Tibial artery (tissue), 4 donors: ENCODE measurements at regions not wholly inside any gene's neighbourhood (a gene's known extent, or its start where the extent isn't known, plus 50 kb on each side); places are given as distances from the start of the nearest gene placed in this dataset.

Experiments used
- DNase-seq, 2 donors: peaks; one replicate each; pipeline ENCODE4 v3.0.0-alpha.2; 2019
- H3K27ac ChIP-seq, 2 donors: fragments of 200-600 bp; sonication (generic) in 1 of 2; 1 replicate in 1 of 2; 2 replicates in 1 of 2; pipeline ENCODE4 v1.5.1; 2018 to 2019; ENCODE audit warnings: mild to moderate bottlenecking in 1 of 2
- H3K27me3 ChIP-seq, 2 donors: fragments of 200-600 bp; sonication (generic) in 1 of 2; one replicate each; pipeline versions ENCODE4 v1.5.1 to v1.6.0; 2016 to 2019
- H3K36me3 ChIP-seq, 3 donors: fragments of 200-600 bp; sonication (generic) in 2 of 3; one replicate each; pipeline ENCODE4 v1.5.1; 2016 to 2019; ENCODE audit warnings: mild to moderate bottlenecking in 2 of 3
- H3K4me1 ChIP-seq, 4 donors: fragments of 200-600 bp; sonication (generic) in 2 of 4; 1 replicate in 3 of 4; 2 replicates in 1 of 4; pipeline ENCODE4 v1.5.1; 2016 to 2019
- H3K4me3 ChIP-seq, 2 donors: fragments of 200-600 bp; sonication (generic) in 1 of 2; 1 replicate in 1 of 2; 2 replicates in 1 of 2; pipeline ENCODE4 v1.5.1; 2018 to 2019; ENCODE audit warnings: mild to moderate bottlenecking in 2 of 2
- H3K9me3 ChIP-seq, 3 donors: fragments of 200-600 bp; sonication (generic) in 1 of 3; one replicate each; pipeline ENCODE4 v1.5.1; 2016 to 2019
- intact Hi-C: fragments of 100-400 bp; cut with DNase I; formaldehyde crosslinking; loops from one replicate; pipeline ENCODE4 v1.15.0; 2023; ENCODE audit warnings: low total_unique reads
- TF ChIP-seq, protein P1 (sequence below), 2 experiments: fragments of 200-600 bp in 1 of 2; fragments of 450-650 bp in 1 of 2; IDR thresholded peaks; one replicate each; pipeline ENCODE4 v1.5.1; 2017 to 2019; ENCODE audit warnings: antibody characterized with exemption in 2 of 2, mild to moderate bottlenecking in 1 of 2, moderate library complexity in 1 of 2

DNA sequence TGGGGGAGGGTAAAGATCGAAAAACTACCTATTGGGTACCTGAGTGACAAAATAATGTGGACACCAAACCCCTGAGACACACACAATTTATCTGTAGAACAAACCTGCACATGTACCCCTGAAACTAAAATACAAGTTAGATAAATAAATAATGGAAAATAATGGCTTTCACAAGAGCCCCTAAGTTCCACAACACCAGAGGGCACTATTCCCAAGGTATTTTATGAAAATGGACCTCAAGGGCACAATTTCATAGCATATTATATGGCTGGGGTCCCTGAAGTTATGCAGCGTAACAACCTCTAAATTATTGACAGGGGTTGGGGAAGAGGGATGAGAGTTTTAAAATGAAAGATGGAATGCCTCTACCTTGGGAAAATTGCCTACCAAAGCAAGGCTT is 81.3 kb upstream of the TMEM33 start:
- H3K4me3 ChIP-seq, result no peak overlapping the region
- peaks cover 0 to 33% of the 10 kb centered on the region in 2 donors for H3K27me3 ChIP-seq
- TF ChIP-seq, protein P1, sequence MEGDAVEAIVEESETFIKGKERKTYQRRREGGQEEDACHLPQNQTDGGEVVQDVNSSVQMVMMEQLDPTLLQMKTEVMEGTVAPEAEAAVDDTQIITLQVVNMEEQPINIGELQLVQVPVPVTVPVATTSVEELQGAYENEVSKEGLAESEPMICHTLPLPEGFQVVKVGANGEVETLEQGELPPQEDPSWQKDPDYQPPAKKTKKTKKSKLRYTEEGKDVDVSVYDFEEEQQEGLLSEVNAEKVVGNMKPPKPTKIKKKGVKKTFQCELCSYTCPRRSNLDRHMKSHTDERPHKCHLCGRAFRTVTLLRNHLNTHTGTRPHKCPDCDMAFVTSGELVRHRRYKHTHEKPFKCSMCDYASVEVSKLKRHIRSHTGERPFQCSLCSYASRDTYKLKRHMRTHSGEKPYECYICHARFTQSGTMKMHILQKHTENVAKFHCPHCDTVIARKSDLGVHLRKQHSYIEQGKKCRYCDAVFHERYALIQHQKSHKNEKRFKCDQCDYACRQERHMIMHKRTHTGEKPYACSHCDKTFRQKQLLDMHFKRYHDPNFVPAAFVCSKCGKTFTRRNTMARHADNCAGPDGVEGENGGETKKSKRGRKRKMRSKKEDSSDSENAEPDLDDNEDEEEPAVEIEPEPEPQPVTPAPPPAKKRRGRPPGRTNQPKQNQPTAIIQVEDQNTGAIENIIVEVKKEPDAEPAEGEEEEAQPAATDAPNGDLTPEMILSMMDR (IDR thresholded peaks at IDR 0.05), result no peak
- no peak overlapping the region for H3K27ac ChIP-seq
- H3K9me3 ChIP-seq, result no peaks in the 10 kb centered on the region
- no peak for DNase-seq
- no peaks in the 10 kb centered on the region for H3K4me1 ChIP-seq
- H3K36me3 ChIP-seq, result no peaks in the 10 kb centered on the region
- intact Hi-C loops, result no loop called here

DNA sequence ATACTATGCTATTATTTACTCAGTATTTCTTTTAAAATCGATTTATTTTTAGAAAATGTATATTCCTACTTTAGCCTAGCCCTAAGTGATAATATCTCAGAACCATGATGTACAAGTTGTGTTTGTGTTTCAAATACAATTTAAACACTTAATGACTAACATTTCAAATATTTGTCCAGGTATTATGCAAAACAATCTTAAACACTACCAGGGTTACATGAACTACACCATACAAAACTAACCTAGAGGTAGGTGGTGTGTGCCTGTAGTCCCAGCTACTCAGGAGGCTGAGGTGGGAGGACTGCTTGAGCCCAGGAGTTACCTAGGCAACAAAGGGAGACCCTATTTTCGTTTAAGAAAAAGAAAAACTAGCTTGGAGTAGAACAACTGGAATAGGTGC is 83.0 kb upstream of the TMEM33 start:
- peaks cover 0 to 24% of the 10 kb centered on the region in 2 donors for H3K27me3 ChIP-seq
- no peaks in the 10 kb centered on the region for H3K4me1 ChIP-seq
- TF ChIP-seq, protein P1 (IDR thresholded peaks at IDR 0.05), result no peak
- no peak for DNase-seq
- H3K36me3 ChIP-seq, result no peaks in the 10 kb centered on the region
- no peak overlapping the region for H3K27ac ChIP-seq
- intact Hi-C loops, result no loop called here
- no peaks in the 10 kb centered on the region for H3K9me3 ChIP-seq
- no peak overlapping the region for H3K4me3 ChIP-seq

DNA sequence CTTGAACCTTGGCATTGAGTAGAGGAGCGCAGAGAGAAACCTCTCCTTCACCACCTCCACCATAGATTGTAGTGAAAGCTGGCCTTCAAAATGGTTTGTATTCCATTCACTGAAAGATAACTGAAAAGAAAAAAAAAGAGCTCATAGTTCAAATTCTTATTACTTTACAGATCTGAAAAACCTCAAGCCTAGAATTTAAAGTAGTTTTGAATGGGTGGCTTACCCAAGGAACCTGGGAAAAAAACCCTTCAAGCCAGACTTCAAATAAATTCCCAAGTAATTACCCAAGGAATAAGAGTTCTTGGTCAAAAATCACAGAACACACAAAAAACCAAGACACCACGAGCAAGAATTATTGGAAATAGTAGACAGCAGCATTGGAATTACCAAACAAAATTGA is 83.6 kb upstream of the TMEM33 start:
- H3K4me1 ChIP-seq, result no peaks in the 10 kb centered on the region
- peaks cover 0 to 21% of the 10 kb centered on the region in 2 donors for H3K27me3 ChIP-seq
- no peaks in the 10 kb centered on the region for H3K9me3 ChIP-seq
- intact Hi-C loops, result no loop called here
- no peak for DNase-seq
- H3K4me3 ChIP-seq, result no peak overlapping the region
- TF ChIP-seq, protein P1 (IDR thresholded peaks at IDR 0.05), result no peak
- no peak overlapping the region for H3K27ac ChIP-seq
- no peaks in the 10 kb centered on the region for H3K36me3 ChIP-seq

DNA sequence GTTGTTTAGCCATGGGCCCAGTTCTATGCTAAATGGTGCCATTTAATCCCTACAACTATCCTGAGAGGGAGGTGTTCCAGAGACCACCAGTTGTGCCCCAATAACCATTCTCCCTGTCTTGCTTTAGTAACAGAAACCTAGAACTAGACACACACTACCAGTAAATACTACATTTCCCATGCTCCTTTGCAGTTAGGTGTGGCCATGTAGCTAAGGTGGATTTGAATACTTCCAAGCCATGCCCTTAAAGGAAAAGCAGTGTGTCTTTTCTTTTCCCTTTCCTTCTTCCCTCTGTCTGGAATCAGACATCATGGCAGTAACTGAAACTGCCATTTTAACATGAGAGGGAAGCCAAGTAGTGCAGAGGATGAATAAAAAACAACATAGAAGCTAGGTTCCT is 90.9 kb upstream of the TMEM33 start:
- intact Hi-C loops, result no loop called here
- no peak overlapping the region for H3K4me3 ChIP-seq

DNA sequence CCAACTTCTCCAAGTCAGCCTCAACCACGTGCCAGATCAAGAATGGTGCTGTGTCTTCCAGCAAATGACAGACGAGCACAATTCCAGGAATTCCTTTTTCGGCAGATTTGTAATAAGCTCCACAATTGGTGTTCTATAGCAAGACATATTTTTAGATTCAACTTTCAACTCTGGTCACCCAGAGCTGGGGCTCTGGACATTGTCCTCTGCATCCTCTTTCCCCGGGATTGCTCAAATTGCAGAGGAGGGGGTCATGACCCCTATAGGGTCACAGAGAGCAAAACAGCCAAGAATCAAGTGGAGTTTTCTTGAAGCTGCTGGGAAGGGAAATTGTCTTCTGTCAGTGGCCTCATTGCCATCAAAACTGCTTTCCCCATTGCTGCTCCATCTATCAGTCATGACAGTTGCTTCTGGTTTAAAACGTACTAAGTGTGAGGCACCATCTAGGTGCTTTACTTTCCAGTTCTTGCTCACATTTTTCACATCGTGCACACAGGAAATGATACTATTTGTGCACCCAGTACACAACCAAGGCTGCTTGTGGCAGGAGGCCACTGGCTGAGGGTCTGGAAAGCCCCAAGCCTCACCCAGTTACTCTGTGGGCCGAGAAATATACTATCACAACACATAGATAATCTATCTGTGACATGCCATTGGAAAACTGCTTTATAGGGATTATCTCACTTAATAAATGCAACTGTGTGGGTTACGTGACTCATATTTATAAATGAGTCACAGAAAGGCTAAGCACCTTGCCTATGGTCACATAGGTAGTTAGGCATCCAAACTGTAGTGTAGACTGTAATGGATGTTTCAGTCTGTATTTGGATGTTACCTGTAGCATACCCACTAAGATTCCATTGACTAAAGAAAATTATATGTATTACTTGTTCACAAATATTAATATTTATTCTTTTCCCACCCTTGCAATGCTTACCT is 91.7 kb upstream of the PHOX2B start:
- H3K36me3 ChIP-seq, result no peaks in the 10 kb centered on the region
- H3K4me3 ChIP-seq, result no peak overlapping the region
- H3K27ac ChIP-seq, result no peak overlapping the region
- DNase-seq, result no peak
- intact Hi-C loops, result no loop called here
- peaks cover 0 to 9% of the 10 kb centered on the region in 2 donors for H3K27me3 ChIP-seq
- no peaks in the 10 kb centered on the region for H3K9me3 ChIP-seq
- H3K4me1 ChIP-seq, result no peaks in the 10 kb centered on the region
- TF ChIP-seq, protein P1 (IDR thresholded peaks at IDR 0.05), result no peak

More for the DNA sequence above, 90.9 kb upstream of the TMEM33 start:
- no peaks in the 10 kb centered on the region for H3K9me3 ChIP-seq
- H3K36me3 ChIP-seq, result no peaks in the 10 kb centered on the region
- H3K4me1 ChIP-seq, result no peaks in the 10 kb centered on the region
- H3K27me3 ChIP-seq, result peaks cover 0 to 6% of the 10 kb centered on the region in 2 donors
- TF ChIP-seq, protein P1 (IDR thresholded peaks at IDR 0.05), result no peak
- DNase-seq, result no peak
- no peak overlapping the region for H3K27ac ChIP-seq
